ENCODE measurements at regions not wholly inside any gene's neighbourhood (a gene's known extent, or its start where the extent isn't known, plus 50 kb on each side); places are given as distances from the start of the nearest gene placed in this dataset.
"Not testable (repeated sequence)": the region's sequence is repeated elsewhere in the genome, so short reads cannot be mapped to it uniquely, and the experiment has no call there.

- TF ChIP-seq CTCF (IDR thresholded peaks at IDR 0.05; ENCODE audit: control insufficient read depth, extremely low read depth, insufficient read depth): no peak
- H3K4me3 ChIP-seq (ENCODE audit: low read depth, low read length): no peak overlapping the region
- DNase-seq (ENCODE audit: low read depth): no peak
Measured at GRCh38 chr14:22255017-22255950, 333.7 kb downstream of the DAD1 start.

GRCh38 chr14:22252686-22253085, 336.3 kb downstream of the DAD1 start:
- DNase-seq (ENCODE audit: low read depth): no peak
- TF ChIP-seq CTCF (IDR thresholded peaks at IDR 0.05; ENCODE audit: control insufficient read depth, extremely low read depth, insufficient read depth): no peak
- no peak overlapping the region for H3K4me3 ChIP-seq (ENCODE audit: low read depth, low read length)

- no peak overlapping the region for H3K4me3 ChIP-seq (ENCODE audit: low read depth, low read length)
- DNase-seq (ENCODE audit: low read depth): peak; percentile 52
- TF ChIP-seq CTCF (IDR thresholded peaks at IDR 0.05; ENCODE audit: control insufficient read depth, extremely low read depth, insufficient read depth): no peak
Measured at GRCh38 chr14:22251090-22251489, 337.9 kb downstream of the DAD1 start.

- no peak overlapping the region for H3K4me3 ChIP-seq (ENCODE audit: low read depth, low read length)
- DNase-seq (ENCODE audit: low read depth): no peak
- no peak for TF ChIP-seq CTCF (IDR thresholded peaks at IDR 0.05; ENCODE audit: control insufficient read depth, extremely low read depth, insufficient read depth)
Measured at GRCh38 chr14:22249770-22250169, 339.3 kb downstream of the DAD1 start.

- H3K4me3 ChIP-seq (ENCODE audit: low read depth, low read length): no peak overlapping the region
- no peak for DNase-seq (ENCODE audit: low read depth)
- no peak for TF ChIP-seq CTCF (IDR thresholded peaks at IDR 0.05; ENCODE audit: control insufficient read depth, extremely low read depth, insufficient read depth)
Measured at GRCh38 chr14:22243971-22244581, 344.9 kb downstream of the DAD1 start.

- not testable (repeated sequence) for H3K4me3 ChIP-seq (ENCODE audit: low read depth, low read length); DNase-seq (ENCODE audit: low read depth)
Measured at GRCh38 chr14:22238320-22238719, 350.7 kb downstream of the DAD1 start.

- no peak overlapping the region for H3K4me3 ChIP-seq (ENCODE audit: low read depth, low read length)
- TF ChIP-seq CTCF (IDR thresholded peaks at IDR 0.05; ENCODE audit: control insufficient read depth, extremely low read depth, insufficient read depth): no peak
- DNase-seq (ENCODE audit: low read depth): no peak
Measured at GRCh38 chr14:22233377-22233776, 355.6 kb downstream of the DAD1 start.

Measured in LNCaP clone FGC (cell line).